ENCODE measurements at regions not wholly inside any gene's neighbourhood (a gene's known extent, or its start where the extent isn't known, plus 50 kb on each side); places are given as distances from the start of the nearest gene placed in this dataset.

- no peak overlapping the region for H3K4me3 ChIP-seq (ENCODE audit: low read depth in 1 of 2, low read length in 2 of 2)
- WGBS, 2 donors = 58 to 60% methylated on average over 4 of the region's 4 CpGs
- H3K36me3 ChIP-seq (ENCODE audit: control insufficient read depth in 2 of 2, insufficient read depth in 2 of 2, low read length in 1 of 2) = no peaks in the 10 kb centered on the region
- H3K9me3 ChIP-seq (ENCODE audit: control insufficient read depth in 2 of 2, insufficient read depth in 1 of 2, low read depth in 1 of 2, low read length in 1 of 2) = no peaks in the 10 kb centered on the region
- no peaks in the 10 kb centered on the region for H3K27me3 ChIP-seq (ENCODE audit: control insufficient read depth in 1 of 2, insufficient read depth in 2 of 2, low read length in 2 of 2)
- H3K27ac ChIP-seq (ENCODE audit: low read depth in 2 of 2, low read length in 1 of 2) = no peak overlapping the region
- no peaks in the 10 kb centered on the region for H3K4me1 ChIP-seq (ENCODE audit: control insufficient read depth in 2 of 2, insufficient read depth in 2 of 2, low read length in 1 of 2)
These were observed 258.2 kb downstream of the TDRD3 start for GRCh38 chr13:60655256-60655655.

- Histone ChIP-seq H3K27ac (ENCODE audit: low read depth in 2 of 2, low read length in 1 of 2) (no peak overlapping the region), H3K27me3 (ENCODE audit: control insufficient read depth in 1 of 2, insufficient read depth in 2 of 2, low read length in 2 of 2) (no peaks in the 10 kb centered on the region), H3K4me1 (ENCODE audit: control insufficient read depth in 2 of 2, insufficient read depth in 2 of 2, low read length in 1 of 2) (no peaks in the 10 kb centered on the region), H3K36me3 (ENCODE audit: control insufficient read depth in 2 of 2, insufficient read depth in 2 of 2, low read length in 1 of 2) (no peaks in the 10 kb centered on the region), H3K4me3 (ENCODE audit: low read depth in 1 of 2, low read length in 2 of 2) (no peak overlapping the region), H3K9me3 (ENCODE audit: control insufficient read depth in 2 of 2, insufficient read depth in 1 of 2, low read depth in 1 of 2, low read length in 1 of 2) (no peaks in the 10 kb centered on the region)
- WGBS, 2 donors = 14 to 24% methylated on average over 1 of the region's 1 CpG
These were observed 257.4 kb downstream of the TDRD3 start for GRCh38 chr13:60654415-60654814.

GRCh38 chr13:60647547-60647946 lies 250.5 kb downstream of the TDRD3 start:
- no peaks in the 10 kb centered on the region for H3K4me1 ChIP-seq (ENCODE audit: control insufficient read depth in 2 of 2, insufficient read depth in 2 of 2, low read length in 1 of 2)
- H3K27ac ChIP-seq (ENCODE audit: low read depth in 2 of 2, low read length in 1 of 2) = no peak overlapping the region
- H3K4me3 ChIP-seq (ENCODE audit: low read depth in 1 of 2, low read length in 2 of 2) = no peak overlapping the region
- H3K9me3 ChIP-seq (ENCODE audit: control insufficient read depth in 2 of 2, insufficient read depth in 1 of 2, low read depth in 1 of 2, low read length in 1 of 2) = no peaks in the 10 kb centered on the region
- H3K27me3 ChIP-seq (ENCODE audit: control insufficient read depth in 1 of 2, insufficient read depth in 2 of 2, low read length in 2 of 2) = no peaks in the 10 kb centered on the region
- H3K36me3 ChIP-seq (ENCODE audit: control insufficient read depth in 2 of 2, insufficient read depth in 2 of 2, low read length in 1 of 2) = no peaks in the 10 kb centered on the region

- WGBS, 2 donors = 82 to 87% methylated on average over 3 of the region's 3 CpGs
- Histone ChIP-seq H3K36me3 (ENCODE audit: control insufficient read depth in 2 of 2, insufficient read depth in 2 of 2, low read length in 1 of 2) (no peaks in the 10 kb centered on the region), H3K27me3 (ENCODE audit: control insufficient read depth in 1 of 2, insufficient read depth in 2 of 2, low read length in 2 of 2) (no peaks in the 10 kb centered on the region), H3K9me3 (ENCODE audit: control insufficient read depth in 2 of 2, insufficient read depth in 1 of 2, low read depth in 1 of 2, low read length in 1 of 2) (no peaks in the 10 kb centered on the region), H3K4me1 (ENCODE audit: control insufficient read depth in 2 of 2, insufficient read depth in 2 of 2, low read length in 1 of 2) (no peaks in the 10 kb centered on the region), H3K4me3 (ENCODE audit: low read depth in 1 of 2, low read length in 2 of 2) (no peak overlapping the region), H3K27ac (ENCODE audit: low read depth in 2 of 2, low read length in 1 of 2) (no peak overlapping the region)
These were observed 249.6 kb downstream of the TDRD3 start for GRCh38 chr13:60646620-60647019.

- no peaks in the 10 kb centered on the region for H3K36me3 ChIP-seq (ENCODE audit: control insufficient read depth in 2 of 2, insufficient read depth in 2 of 2, low read length in 1 of 2)
- no peak overlapping the region for H3K27ac ChIP-seq (ENCODE audit: low read depth in 2 of 2, low read length in 1 of 2)
- H3K9me3 ChIP-seq (ENCODE audit: control insufficient read depth in 2 of 2, insufficient read depth in 1 of 2, low read depth in 1 of 2, low read length in 1 of 2) = no peaks in the 10 kb centered on the region
- no peaks in the 10 kb centered on the region for H3K4me1 ChIP-seq (ENCODE audit: control insufficient read depth in 2 of 2, insufficient read depth in 2 of 2, low read length in 1 of 2)
- H3K27me3 ChIP-seq (ENCODE audit: control insufficient read depth in 1 of 2, insufficient read depth in 2 of 2, low read length in 2 of 2) = no peaks in the 10 kb centered on the region
- no peak overlapping the region for H3K4me3 ChIP-seq (ENCODE audit: low read depth in 1 of 2, low read length in 2 of 2)
- WGBS, 2 donors = 81 to 88% methylated on average over 3 of the region's 3 CpGs
These were observed 248.7 kb downstream of the TDRD3 start for GRCh38 chr13:60645676-60646075.

GRCh38 chr13:60642552-60642951 lies 245.5 kb downstream of the TDRD3 start:
- Histone ChIP-seq H3K27me3 (ENCODE audit: control insufficient read depth in 1 of 2, insufficient read depth in 2 of 2, low read length in 2 of 2) (no peaks in the 10 kb centered on the region), H3K27ac (ENCODE audit: low read depth in 2 of 2, low read length in 1 of 2) (no peak overlapping the region), H3K4me1 (ENCODE audit: control insufficient read depth in 2 of 2, insufficient read depth in 2 of 2, low read length in 1 of 2) (no peaks in the 10 kb centered on the region), H3K9me3 (ENCODE audit: control insufficient read depth in 2 of 2, insufficient read depth in 1 of 2, low read depth in 1 of 2, low read length in 1 of 2) (no peaks in the 10 kb centered on the region), H3K36me3 (ENCODE audit: control insufficient read depth in 2 of 2, insufficient read depth in 2 of 2, low read length in 1 of 2) (no peaks in the 10 kb centered on the region), H3K4me3 (ENCODE audit: low read depth in 1 of 2, low read length in 2 of 2) (no peak overlapping the region)
- 46 to 49% methylated on average over 4 of the region's 4 CpGs for WGBS, 2 donors

GRCh38 chr13:60629158-60629557 lies 232.1 kb downstream of the TDRD3 start:
- H3K9me3 ChIP-seq (ENCODE audit: control insufficient read depth in 2 of 2, insufficient read depth in 1 of 2, low read depth in 1 of 2, low read length in 1 of 2) = no peaks in the 10 kb centered on the region
- no peak overlapping the region for H3K27ac ChIP-seq (ENCODE audit: low read depth in 2 of 2, low read length in 1 of 2)
- 73 to 76% methylated on average over 5 of the region's 5 CpGs for WGBS, 2 donors
- no peaks in the 10 kb centered on the region for H3K36me3 ChIP-seq (ENCODE audit: control insufficient read depth in 2 of 2, insufficient read depth in 2 of 2, low read length in 1 of 2)
- H3K27me3 ChIP-seq (ENCODE audit: control insufficient read depth in 1 of 2, insufficient read depth in 2 of 2, low read length in 2 of 2) = no peaks in the 10 kb centered on the region
- H3K4me1 ChIP-seq (ENCODE audit: control insufficient read depth in 2 of 2, insufficient read depth in 2 of 2, low read length in 1 of 2) = no peaks in the 10 kb centered on the region
- no peak overlapping the region for H3K4me3 ChIP-seq (ENCODE audit: low read depth in 1 of 2, low read length in 2 of 2)

GRCh38 chr13:60627071-60627686 lies 230.2 kb downstream of the TDRD3 start:
- H3K9me3 ChIP-seq (ENCODE audit: control insufficient read depth in 2 of 2, insufficient read depth in 1 of 2, low read depth in 1 of 2, low read length in 1 of 2) = no peaks in the 10 kb centered on the region
- no peaks in the 10 kb centered on the region for H3K4me1 ChIP-seq (ENCODE audit: control insufficient read depth in 2 of 2, insufficient read depth in 2 of 2, low read length in 1 of 2)
- no peak overlapping the region for H3K4me3 ChIP-seq (ENCODE audit: low read depth in 1 of 2, low read length in 2 of 2)
- H3K36me3 ChIP-seq (ENCODE audit: control insufficient read depth in 2 of 2, insufficient read depth in 2 of 2, low read length in 1 of 2) = no peaks in the 10 kb centered on the region
- no peaks in the 10 kb centered on the region for H3K27me3 ChIP-seq (ENCODE audit: control insufficient read depth in 1 of 2, insufficient read depth in 2 of 2, low read length in 2 of 2)
- no peak overlapping the region for H3K27ac ChIP-seq (ENCODE audit: low read depth in 2 of 2, low read length in 1 of 2)
- WGBS, 2 donors = 34 to 45% methylated on average over 8 of the region's 8 CpGs
